ENCODE measurements at regions not wholly inside any gene's neighbourhood (a gene's known extent, or its start where the extent isn't known, plus 50 kb on each side); places are given as distances from the start of the nearest gene placed in this dataset.

- Histone ChIP-seq H3K36me3 (ENCODE audit: low read depth) (no peaks in the 10 kb centered on the region), H2AFZ (no peak overlapping the region), H4K20me1 (ENCODE audit: insufficient read depth) (no peaks in the 10 kb centered on the region), H3K4me1 (replicated peaks; ENCODE audit: insufficient read depth) (no peaks in the 10 kb centered on the region), H3K9me3 (ENCODE audit: insufficient read depth, low read depth) (no peaks in the 10 kb centered on the region), H3F3A (ENCODE audit: insufficient read depth, low read depth) (no peaks in the 10 kb centered on the region), H3K4me2 (no peak overlapping the region), H3K79me2 (ENCODE audit: low read depth) (no peaks in the 10 kb centered on the region), H3K27ac (no peak overlapping the region), H3K9me2 (ENCODE audit: insufficient read depth) (no peaks in the 10 kb centered on the region), H3K27me3 (ENCODE audit: insufficient read depth, low read depth) (no peaks in the 10 kb centered on the region; the same call in 1 of the 2 replicates), H3K4me3 (no peak overlapping the region)
- no peak for TF ChIP-seq EZH2 (IDR thresholded peaks at IDR 0.05; ENCODE audit: low read depth)
- no peak for TF ChIP-seq CTCF (conservative IDR thresholded peaks at IDR 0.05)
- no peak for DNase-seq
- intact Hi-C loops (cut with micrococcal nuclease; ENCODE audit: unreplicated experiment): no loop called here
- no TSS peak for BruUV-seq (replicated peaks)
- ChIA-PET POLR2A (ENCODE audit: unreplicated experiment) (no interaction called here), CTCF (no interaction called here)
Measured at GRCh38 chr10:36640626-36641025, 484.8 kb upstream of the ANKRD30A start.

- Histone ChIP-seq H4K20me1 (ENCODE audit: insufficient read depth) (no peaks in the 10 kb centered on the region), H3K79me2 (ENCODE audit: low read depth) (no peaks in the 10 kb centered on the region), H3K27ac (no peak overlapping the region), H2AFZ (no peak overlapping the region), H3K27me3 (ENCODE audit: insufficient read depth, low read depth) (no peaks in the 10 kb centered on the region; the same call in 1 of the 2 replicates), H3K4me3 (no peak overlapping the region), H3K4me2 (no peak overlapping the region), H3K4me1 (replicated peaks; ENCODE audit: insufficient read depth) (no peaks in the 10 kb centered on the region), H3K9me2 (ENCODE audit: insufficient read depth) (no peaks in the 10 kb centered on the region), H3K36me3 (ENCODE audit: low read depth) (no peaks in the 10 kb centered on the region), H3K9me3 (ENCODE audit: insufficient read depth, low read depth) (no peaks in the 10 kb centered on the region), H3F3A (ENCODE audit: insufficient read depth, low read depth) (no peaks in the 10 kb centered on the region)
- intact Hi-C loops (cut with micrococcal nuclease; ENCODE audit: unreplicated experiment): no loop called here
- POLR2A ChIA-PET (ENCODE audit: unreplicated experiment): no interaction called here
- DNase-seq: no peak
- CTCF ChIA-PET: no interaction called here
- TF ChIP-seq CTCF (conservative IDR thresholded peaks at IDR 0.05) (no peak), EZH2 (IDR thresholded peaks at IDR 0.05; ENCODE audit: low read depth) (no peak)
- BruUV-seq (replicated peaks): no TSS peak
Measured at GRCh38 chr10:36638462-36639155, 486.8 kb upstream of the ANKRD30A start.

GRCh38 chr10:36636879-36637278 is 488.5 kb upstream of the ANKRD30A start:
- H3K4me3 ChIP-seq: no peak overlapping the region
- no peak for TF ChIP-seq CTCF (conservative IDR thresholded peaks at IDR 0.05)
- TF ChIP-seq EZH2 (IDR thresholded peaks at IDR 0.05; ENCODE audit: low read depth): no peak
- no peaks in the 10 kb centered on the region for H3K79me2 ChIP-seq (ENCODE audit: low read depth)
- H3K27me3 ChIP-seq (ENCODE audit: insufficient read depth, low read depth): no peaks in the 10 kb centered on the region; the same call in 1 of the 2 replicates
- H3K27ac ChIP-seq: no peak overlapping the region
- POLR2A ChIA-PET (ENCODE audit: unreplicated experiment): no interaction called here
- no peak for DNase-seq
- no peak overlapping the region for H2AFZ ChIP-seq
- no TSS peak for BruUV-seq (replicated peaks)
- no peaks in the 10 kb centered on the region for H4K20me1 ChIP-seq (ENCODE audit: insufficient read depth)
- no peak overlapping the region for H3K4me2 ChIP-seq
- H3K9me3 ChIP-seq (ENCODE audit: insufficient read depth, low read depth): no peaks in the 10 kb centered on the region
- H3F3A ChIP-seq (ENCODE audit: insufficient read depth, low read depth): no peaks in the 10 kb centered on the region
- no peaks in the 10 kb centered on the region for H3K4me1 ChIP-seq (replicated peaks; ENCODE audit: insufficient read depth)
- H3K9me2 ChIP-seq (ENCODE audit: insufficient read depth): no peaks in the 10 kb centered on the region
- no peaks in the 10 kb centered on the region for H3K36me3 ChIP-seq (ENCODE audit: low read depth)
- intact Hi-C loops (cut with micrococcal nuclease; ENCODE audit: unreplicated experiment): no loop called here
- CTCF ChIA-PET: no interaction called here
